ENCODE measurements at regions not wholly inside any gene's neighbourhood (a gene's known extent, or its start where the extent isn't known, plus 50 kb on each side); places are given as distances from the start of the nearest gene placed in this dataset.

GRCh38 chr14:30082486-30082885 is 154.8 kb upstream of the PRKD1 start:
- TF ChIP-seq POLR2A (IDR thresholded peaks at IDR 0.05) (no peak), CTCF (IDR thresholded peaks at IDR 0.05) (no peak)
